HG02798 (cell line): ENCODE measurements at regions not wholly inside any gene's neighbourhood (a gene's known extent, or its start where the extent isn't known, plus 50 kb on each side); places are given as distances from the start of the nearest gene placed in this dataset.
"Not testable (repeated sequence)": the region's sequence is repeated elsewhere in the genome, so short reads cannot be mapped to it uniquely, and the experiment has no call there.

Experiments used
- ATAC-seq: cut with Tn5 transposase; IDR thresholded peaks from one replicate; pipeline ENCODE4 v1.9.1; 2021; ENCODE audit warnings: mild to moderate bottlenecking; ENCODE audit not compliant: unreplicated experiment, poor library complexity

GRCh38 chr2:12014088-12014960 is 267.9 kb downstream of the LPIN1 start:
- no peak for ATAC-seq

GRCh38 chr2:12017499-12018157 is 271.2 kb downstream of the LPIN1 start:
- ATAC-seq: no peak

GRCh38 chr2:12018726-12019125 is 272.3 kb downstream of the LPIN1 start:
- ATAC-seq: not testable (repeated sequence)

- ATAC-seq: no peak
Measured at GRCh38 chr2:12020833-12021469, 274.5 kb downstream of the LPIN1 start.

- not testable (repeated sequence) for ATAC-seq
Measured at GRCh38 chr2:12024197-12024907, 277.9 kb downstream of the LPIN1 start.

- ATAC-seq: no peak
Measured at GRCh38 chr2:12027136-12027535, 280.7 kb downstream of the LPIN1 start.

GRCh38 chr2:12031866-12032265 is 285.4 kb downstream of the LPIN1 start:
- ATAC-seq: no peak

- peak; percentile 69 for ATAC-seq
Measured at GRCh38 chr2:12032398-12032797, 286.0 kb downstream of the LPIN1 start.

GRCh38 chr2:12032975-12033374 is 286.5 kb downstream of the LPIN1 start:
- ATAC-seq: no peak

GRCh38 chr2:12033494-12033893 is 287.1 kb downstream of the LPIN1 start:
- no peak for ATAC-seq

- no peak for ATAC-seq
Measured at GRCh38 chr2:12034382-12034781, 287.9 kb downstream of the LPIN1 start.

GRCh38 chr2:12035029-12035720 is 288.7 kb downstream of the LPIN1 start:
- ATAC-seq: no peak

- no peak for ATAC-seq
Measured at GRCh38 chr2:12035956-12036639, 289.7 kb downstream of the LPIN1 start.

- no peak for ATAC-seq
Measured at GRCh38 chr2:12036640-12036983, 290.2 kb downstream of the LPIN1 start.

GRCh38 chr2:12037301-12037700 is 290.9 kb downstream of the LPIN1 start:
- ATAC-seq: no peak

GRCh38 chr2:12041236-12041635 is 294.8 kb downstream of the LPIN1 start:
- no peak for ATAC-seq

GRCh38 chr2:12043131-12043530 is 296.7 kb downstream of the LPIN1 start:
- ATAC-seq: no peak

- peak; percentile 60 for ATAC-seq
Measured at GRCh38 chr2:12044857-12045256, 298.4 kb downstream of the LPIN1 start.

- peak; percentile 63 for ATAC-seq
Measured at GRCh38 chr2:12045864-12046291, 299.4 kb downstream of the LPIN1 start.
